H7 (cell line): ENCODE measurements at regions not wholly inside any gene's neighbourhood (a gene's known extent, or its start where the extent isn't known, plus 50 kb on each side); places are given as distances from the start of the nearest gene placed in this dataset.

Experiments
- DNase-seq: peaks from one replicate; pipeline ENCODE4 v3.0.0; 2012
- H3K27me3 ChIP-seq: 2 replicates; pipeline ENCODE4 v1.6.0; 2011; ENCODE audit warnings: mild to moderate bottlenecking, low read length; ENCODE audit not compliant: control insufficient read depth, insufficient read depth
- H3K36me3 ChIP-seq: replicated peaks from 2 replicates; pipeline ENCODE4 v1.5.1; 2011; ENCODE audit warnings: low read length; ENCODE audit not compliant: control insufficient read depth, insufficient read depth
- H3K4me3 ChIP-seq: 2 replicates; pipeline ENCODE4 v1.5.1; 2011; ENCODE audit warnings: low read depth, mild to moderate bottlenecking, control low read depth, low read length, moderate library complexity; ENCODE audit not compliant: insufficient read depth

DNA sequence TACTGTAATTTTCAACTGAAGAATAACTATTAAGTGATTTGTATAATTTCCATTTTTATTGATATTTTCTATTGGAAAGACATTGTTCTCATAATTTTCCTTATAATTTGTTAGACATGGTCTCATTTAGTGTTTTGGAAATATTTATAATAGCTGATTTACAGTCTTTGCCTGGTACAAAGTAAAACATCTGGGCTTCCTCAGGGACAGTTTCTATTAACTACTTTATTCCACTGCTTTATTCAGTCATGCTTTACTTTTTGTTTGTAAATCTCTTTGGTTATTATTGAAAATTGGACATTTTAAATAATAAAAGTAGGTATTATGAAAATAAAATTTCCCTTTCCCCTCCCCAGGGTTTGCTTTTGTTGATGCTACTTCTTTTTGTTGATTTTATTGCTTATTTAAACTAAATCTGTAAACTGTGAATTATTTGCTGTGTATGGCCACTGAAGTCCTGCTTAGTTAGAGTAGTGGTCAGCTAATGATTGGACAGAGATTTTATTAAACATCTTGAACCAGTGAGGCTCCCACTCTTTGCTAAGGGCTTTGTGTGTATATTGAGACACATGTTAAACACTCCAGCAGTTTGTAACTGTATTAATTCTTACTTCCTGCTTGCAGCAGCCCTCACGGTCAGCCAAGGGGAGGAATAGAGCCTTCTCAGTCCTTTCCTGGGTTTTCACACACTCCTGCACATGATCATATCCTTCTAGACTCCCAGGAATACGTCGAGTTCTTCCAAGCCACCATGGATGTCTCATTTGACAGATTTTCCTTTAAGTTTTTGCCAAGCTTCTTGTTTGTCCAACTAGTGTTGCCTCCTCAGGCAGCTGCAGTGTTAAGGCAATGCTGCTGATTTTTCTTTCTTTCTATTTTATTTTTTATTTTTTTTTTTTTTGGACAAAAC is 994.6 kb upstream of the PRMT6 start:
- H3K27me3 ChIP-seq: no peaks in the 10 kb centered on the region

GRCh38 chr1:106063510-106063909 is 993.0 kb upstream of the PRMT6 start:
- Histone ChIP-seq H3K36me3 (no peaks in the 10 kb centered on the region), H3K4me3 (no peak overlapping the region), H3K27me3 (no peaks in the 10 kb centered on the region)
- DNase-seq: no peak

More for the DNA sequence above, 994.6 kb upstream of the PRMT6 start:
- DNase-seq: no peak
- no peaks in the 10 kb centered on the region for H3K36me3 ChIP-seq
- no peak overlapping the region for H3K4me3 ChIP-seq

- Histone ChIP-seq H3K36me3 (no peaks in the 10 kb centered on the region), H3K4me3 (no peak overlapping the region), H3K27me3 (no peaks in the 10 kb centered on the region)
Measured at GRCh38 chr1:106072909-106073600, 983.4 kb upstream of the PRMT6 start.

DNA sequence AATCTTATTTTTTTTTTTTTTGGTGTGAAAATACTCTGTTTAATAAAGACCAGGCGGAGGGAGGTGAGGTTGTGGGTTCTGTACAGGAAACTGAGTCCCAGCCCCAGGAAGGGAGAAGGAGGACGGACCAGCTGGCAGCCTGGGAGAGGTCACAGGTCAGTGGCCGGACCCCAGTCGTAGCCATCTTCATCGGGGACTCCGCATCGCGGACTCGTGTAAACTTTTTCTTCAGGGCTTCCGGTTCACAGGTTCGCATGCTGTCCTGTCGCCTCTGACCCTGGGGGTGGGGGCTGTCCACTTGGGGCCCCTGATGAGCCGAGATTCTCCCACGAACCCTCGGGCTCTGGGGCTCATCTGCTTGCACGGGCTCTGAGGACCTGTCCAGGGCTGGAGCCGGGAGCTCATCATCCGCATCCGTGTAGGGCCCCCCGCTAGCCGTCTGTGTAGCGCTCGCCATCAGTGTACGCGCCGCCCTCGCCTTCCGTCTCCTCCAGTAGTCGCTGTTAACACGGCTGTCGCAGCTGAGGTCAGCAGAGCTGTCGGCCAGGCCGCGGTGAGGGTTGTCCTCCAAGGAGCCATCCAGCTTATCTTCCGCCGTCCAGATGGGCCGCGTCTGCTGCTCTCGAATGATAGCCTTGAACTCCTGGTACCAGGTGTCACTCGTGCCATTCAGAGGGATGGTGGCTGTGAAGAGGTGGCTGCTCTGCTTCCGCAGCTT is 975.7 kb upstream of the PRMT6 start:
- Histone ChIP-seq H3K27me3 (peaks cover 1% of the 10 kb centered on the region), H3K4me3 (no peak overlapping the region)
- peak; percentile 3 for DNase-seq

More at GRCh38 chr1:106072909-106073600, 983.4 kb upstream of the PRMT6 start:
- DNase-seq: no peak

DNA sequence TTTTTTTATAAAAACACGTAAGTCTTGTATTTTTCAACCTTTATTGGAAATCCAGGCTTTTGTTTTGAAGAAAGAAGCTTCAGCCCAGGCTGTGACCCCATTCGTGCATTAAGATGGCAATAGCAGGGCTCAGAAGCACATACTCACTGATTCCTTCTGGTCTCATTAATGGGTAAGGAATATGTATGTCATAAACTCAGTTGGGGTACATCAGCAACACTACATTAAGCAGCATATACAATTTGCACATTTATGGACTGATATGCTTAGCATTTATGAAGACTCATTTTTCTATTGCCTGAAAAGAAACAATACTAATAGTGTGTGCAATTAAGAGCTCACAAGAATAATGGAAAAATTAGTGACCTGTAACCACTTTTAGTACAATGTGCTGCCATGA is 945.4 kb upstream of the PRMT6 start:
- H3K4me3 ChIP-seq: no peak overlapping the region
- no peak for DNase-seq

More for the DNA sequence above, 975.7 kb upstream of the PRMT6 start:
- no peaks in the 10 kb centered on the region for H3K36me3 ChIP-seq

DNA sequence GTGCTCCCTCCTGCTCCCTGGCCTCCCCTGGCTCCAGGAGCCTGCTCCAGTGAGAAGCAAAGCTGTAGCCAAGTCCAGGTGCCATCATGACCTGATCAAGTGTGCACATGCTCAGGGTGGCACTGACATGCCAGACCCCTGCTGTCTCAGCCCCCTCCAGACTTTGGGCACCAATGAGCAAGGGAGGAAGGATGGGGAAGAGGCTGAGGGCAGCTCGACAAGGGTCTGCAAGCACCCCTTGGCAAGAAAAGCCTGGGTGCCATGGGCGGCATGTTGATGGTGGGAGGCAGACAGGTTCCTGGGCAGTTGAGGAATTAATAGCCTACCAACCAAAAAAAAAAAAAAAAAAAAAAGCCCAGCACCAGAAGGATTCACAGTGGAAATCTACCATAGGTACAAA is 942.6 kb upstream of the PRMT6 start:
- Histone ChIP-seq H3K27me3 (no peaks in the 10 kb centered on the region), H3K36me3 (no peaks in the 10 kb centered on the region), H3K4me3 (no peak overlapping the region)
- no peak for DNase-seq

More for the DNA sequence above, 945.4 kb upstream of the PRMT6 start:
- H3K36me3 ChIP-seq: no peaks in the 10 kb centered on the region
- H3K27me3 ChIP-seq: no peaks in the 10 kb centered on the region

- no peak overlapping the region for H3K4me3 ChIP-seq
- no peaks in the 10 kb centered on the region for H3K27me3 ChIP-seq
- no peaks in the 10 kb centered on the region for H3K36me3 ChIP-seq
- no peak for DNase-seq
Measured at GRCh38 chr1:106120789-106121188, 935.7 kb upstream of the PRMT6 start.

DNA sequence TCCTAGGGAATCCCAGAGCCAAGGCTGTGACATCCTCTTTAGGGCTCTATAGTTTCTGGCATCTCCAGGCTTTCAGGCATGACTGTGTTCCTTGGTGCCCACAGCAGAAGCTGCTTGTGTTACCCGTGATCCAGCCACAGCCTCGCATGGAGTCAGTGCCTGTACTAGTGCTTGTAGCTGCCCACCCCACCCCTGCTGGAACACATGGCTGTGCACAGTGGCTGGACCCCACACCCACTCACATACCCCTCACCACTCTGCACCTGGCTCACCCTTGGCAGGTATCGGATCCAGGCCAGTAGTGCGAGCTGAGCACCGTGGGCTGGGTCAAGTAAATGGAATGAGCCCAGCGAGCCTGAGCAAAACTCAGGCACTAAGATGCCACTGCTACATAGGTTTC is 934.7 kb upstream of the PRMT6 start:
- Histone ChIP-seq H3K4me3 (no peak overlapping the region), H3K27me3 (no peaks in the 10 kb centered on the region), H3K36me3 (no peaks in the 10 kb centered on the region)
- no peak for DNase-seq

GRCh38 chr1:106134561-106134960 is 921.9 kb upstream of the PRMT6 start:
- Histone ChIP-seq H3K36me3 (no peaks in the 10 kb centered on the region), H3K27me3 (no peaks in the 10 kb centered on the region), H3K4me3 (no peak overlapping the region)
- DNase-seq: no peak

- Histone ChIP-seq H3K4me3 (no peak overlapping the region), H3K36me3 (no peaks in the 10 kb centered on the region), H3K27me3 (no peaks in the 10 kb centered on the region)
- no peak for DNase-seq
Measured at GRCh38 chr1:106173101-106173500, 883.4 kb upstream of the PRMT6 start.

- no peak overlapping the region for H3K4me3 ChIP-seq
- H3K36me3 ChIP-seq: no peaks in the 10 kb centered on the region
- no peaks in the 10 kb centered on the region for H3K27me3 ChIP-seq
- no peak for DNase-seq
Measured at GRCh38 chr1:106178791-106179190, 877.7 kb upstream of the PRMT6 start.

- DNase-seq: no peak
- H3K4me3 ChIP-seq: no peak overlapping the region
- no peaks in the 10 kb centered on the region for H3K27me3 ChIP-seq
- no peaks in the 10 kb centered on the region for H3K36me3 ChIP-seq
Measured at GRCh38 chr1:106181866-106182265, 874.6 kb upstream of the PRMT6 start.

- no peak for DNase-seq
- H3K36me3 ChIP-seq: no peaks in the 10 kb centered on the region
- no peaks in the 10 kb centered on the region for H3K27me3 ChIP-seq
- H3K4me3 ChIP-seq: no peak overlapping the region
Measured at GRCh38 chr1:106185089-106185488, 871.4 kb upstream of the PRMT6 start.

GRCh38 chr1:106189780-106190179 is 866.7 kb upstream of the PRMT6 start:
- H3K27me3 ChIP-seq: no peaks in the 10 kb centered on the region
- no peaks in the 10 kb centered on the region for H3K36me3 ChIP-seq
- no peak overlapping the region for H3K4me3 ChIP-seq
- DNase-seq: no peak
